ENCODE measurements at regions not wholly inside any gene's neighbourhood (a gene's known extent, or its start where the extent isn't known, plus 50 kb on each side); places are given as distances from the start of the nearest gene placed in this dataset.

- no peak overlapping the region for H2BK20ac ChIP-seq (ENCODE audit: low read length)
- CTCF ChIA-PET (ENCODE audit: partially characterized antibody): no interaction called here
- H2BK15ac ChIP-seq (ENCODE audit: low read length): no peak overlapping the region
- H3K4me2 ChIP-seq (ENCODE audit: insufficient read depth in 1 of 2, low read depth in 2 of 2, low read length in 2 of 2): no peak overlapping the region
- no peak overlapping the region for H2BK120ac ChIP-seq (replicated peaks; ENCODE audit: low read depth, low read length)
- 94% methylated on average over 2 of the region's 2 CpGs; no CpG with 5 or more reads in 1 of the 2 experiments for WGBS, 2 experiments (ENCODE audit: extremely low coverage in 1 of 2, insufficient coverage in 1 of 2, insufficient read length in 1 of 2, insufficient replicate concordance in 2 of 2, low coverage in 1 of 2, low lambda C conversion rate in 2 of 2, missing lambda C conversion rate in 1 of 2)
- no peaks in the 10 kb centered on the region for H3K23me2 ChIP-seq (ENCODE audit: low read depth, low read length)
- no peaks in the 10 kb centered on the region for H3K4me1 ChIP-seq (replicated peaks in 1 of 4; ENCODE audit: control insufficient read depth in 3 of 4, insufficient read depth in 4 of 4, low read length in 3 of 4)
- no peak overlapping the region for H3K18ac ChIP-seq (ENCODE audit: extremely low read depth, low read length)
- no peaks in the 10 kb centered on the region for H3K36me3 ChIP-seq (ENCODE audit: control insufficient read depth in 2 of 4, insufficient read depth in 4 of 4, low read length in 3 of 4)
- no peaks in the 10 kb centered on the region for H3K9me3 ChIP-seq (ENCODE audit: insufficient read depth in 2 of 2, low read depth in 1 of 2, low read length in 1 of 2)
- no peaks in the 10 kb centered on the region for H3K79me1 ChIP-seq (ENCODE audit: low read depth, low read length)
- DNase-seq (ENCODE audit: low read depth in 1 of 2, low spot score in 2 of 2) (no peak), FAIRE-seq (no peak)
- H4K8ac ChIP-seq (ENCODE audit: extremely low read depth, insufficient read depth, low read length): no peak overlapping the region
- no peak overlapping the region for H3K4me3 ChIP-seq (ENCODE audit: extremely low read depth in 1 of 4, insufficient read depth in 2 of 4, low read depth in 3 of 4, low read length in 4 of 4)
- no peaks in the 10 kb centered on the region for H3K27me3 ChIP-seq (replicated peaks in 1 of 4; ENCODE audit: control insufficient read depth in 3 of 4, extremely low read depth in 1 of 4, insufficient read depth in 3 of 4, low read length in 3 of 4)
- H2BK5ac ChIP-seq (ENCODE audit: low read depth, low read length): no peak overlapping the region
- POLR2A ChIA-PET (ENCODE audit: partially characterized antibody): no interaction called here
- H3K27ac ChIP-seq (ENCODE audit: low read depth, low read length): no peak overlapping the region
- no peak overlapping the region for H2AK5ac ChIP-seq (ENCODE audit: low read depth, low read length)
- H2AFZ ChIP-seq (ENCODE audit: low read length): no peak overlapping the region
- no peak overlapping the region for H4K91ac ChIP-seq (replicated peaks; ENCODE audit: insufficient read length, low read length)
- H3K9ac ChIP-seq (replicated peaks in 1 of 4; ENCODE audit: extremely low read depth in 1 of 4, low read depth in 3 of 4, low read length in 3 of 4): no peak overlapping the region
- no peak overlapping the region for H2BK12ac ChIP-seq (ENCODE audit: low read depth, low read length)
- H3K4ac ChIP-seq (replicated peaks; ENCODE audit: insufficient read length, low read depth, low read length): no peak overlapping the region
- H3K14ac ChIP-seq (ENCODE audit: insufficient read length): no peak overlapping the region
- H3K79me2 ChIP-seq (ENCODE audit: control insufficient read depth in 1 of 2, insufficient read depth in 2 of 2, low read length in 2 of 2): no peaks in the 10 kb centered on the region
- no peak overlapping the region for H4K5ac ChIP-seq (ENCODE audit: insufficient read length, low read depth, low read length)
- no peaks in the 10 kb centered on the region for H4K20me1 ChIP-seq (replicated peaks in 1 of 2; ENCODE audit: control insufficient read depth in 1 of 2, insufficient read depth in 2 of 2, low read length in 2 of 2)
- no peak overlapping the region for H3K23ac ChIP-seq (ENCODE audit: insufficient read length)
- H3K56ac ChIP-seq (replicated peaks; ENCODE audit: insufficient read length, low read depth, low read length): no peak overlapping the region
- TF ChIP-seq BACH1 (IDR thresholded peaks at IDR 0.05; ENCODE audit: low read length): no peak
- no peak for TF ChIP-seq TBP (IDR thresholded peaks at IDR 0.05; ENCODE audit: low read depth, low read length)
- no peak for TF ChIP-seq CBX5 (IDR thresholded peaks at IDR 0.05; ENCODE audit: low read depth, low read length)
- no peak for TF ChIP-seq YY1 (IDR thresholded peaks at IDR 0.05; ENCODE audit: low read depth, low read length)
- TF ChIP-seq POLR2AphosphoS5 (IDR thresholded peaks at IDR 0.05; ENCODE audit: low read depth, low read length): no peak
- TF ChIP-seq CEBPB (IDR thresholded peaks at IDR 0.05; ENCODE audit: low read depth, low read length): no peak
- no peak for TF ChIP-seq BRCA1 (IDR thresholded peaks at IDR 0.05; ENCODE audit: low read depth, low read length)
- TF ChIP-seq SIRT6 (IDR thresholded peaks at IDR 0.05; ENCODE audit: low read length): no peak
- no peak for TF ChIP-seq E2F6 (IDR thresholded peaks at IDR 0.05)
- no peak for TF ChIP-seq ZNF274 (IDR thresholded peaks at IDR 0.05; ENCODE audit: borderline replicate concordance, extremely low read depth, low read length)
- TF ChIP-seq CREB1 (IDR thresholded peaks at IDR 0.05): no peak
Measured at GRCh38 chr5:58150926-58151325, 309.0 kb downstream of the PLK2 start.

Measured in H1 (cell line).